PC-9 (cell line): ENCODE measurements at regions not wholly inside any gene's neighbourhood (a gene's known extent, or its start where the extent isn't known, plus 50 kb on each side); places are given as distances from the start of the nearest gene placed in this dataset.

ENCODE experiments used
- CTCF ChIP-seq: fragments of 200-600 bp; sonication (generic); conservative IDR thresholded peaks from 2 replicates; pipeline ENCODE4 v1.6.1; 2017; ENCODE audit warnings: mixed run types, antibody characterized with exemption, mild to moderate bottlenecking, moderate library complexity
- EZH2 ChIP-seq: fragments of 200-600 bp; sonication (generic); IDR thresholded peaks from 2 replicates; pipeline ENCODE4 v1.8.0; 2017; ENCODE audit warnings: antibody characterized with exemption, low read depth

- TF ChIP-seq CTCF (no peak), EZH2 (no peak)
These were observed 116.2 kb downstream of the PFDN4 start for GRCh38 chr20:54324041-54324440.
